ENCODE measurements at regions not wholly inside any gene's neighbourhood (a gene's known extent, or its start where the extent isn't known, plus 50 kb on each side); places are given as distances from the start of the nearest gene placed in this dataset.

GRCh38 chr11:70755410-70756158 lies 357.3 kb downstream of the CTTN start (continued):
- TF ChIP-seq ZNF691 (CRISPR knock-in tag; IDR thresholded peaks at IDR 0.05; ENCODE audit: borderline replicate concordance, low read depth) (peak; percentile 33; the same call in 1 of the 2 replicates), ZNF609 (CRISPR knock-in tag; IDR thresholded peaks at IDR 0.05; ENCODE audit: borderline replicate concordance) (no peak), ATF2 (CRISPR knock-in tag; IDR thresholded peaks at IDR 0.05) (no peak), HMGXB4 (CRISPR knock-in tag; IDR thresholded peaks at IDR 0.05; ENCODE audit: borderline replicate concordance in 1 of 2, low read depth in 1 of 2) (peak; percentile 22 to 53; a peak in 2 of 4 replicates), SPEN (CRISPR knock-in tag; IDR thresholded peaks at IDR 0.05; ENCODE audit: low read depth) (peak; percentile 54; the same call in 1 of the 2 replicates), KDM2A (CRISPR knock-in tag; IDR thresholded peaks at IDR 0.05; ENCODE audit: borderline replicate concordance, low read depth) (peak; percentile 74; the same call in 1 of the 2 replicates), ZFY (CRISPR knock-in tag; IDR thresholded peaks at IDR 0.05) (peak; percentile 48; the same call in 1 of the 2 replicates), TIGD3 (CRISPR knock-in tag; IDR thresholded peaks at IDR 0.05; ENCODE audit: borderline replicate concordance) (no peak), PRDM15 (CRISPR knock-in tag; IDR thresholded peaks at IDR 0.05) (peak; percentile 92), TFDP2 (CRISPR knock-in tag; IDR thresholded peaks at IDR 0.05) (no peak)
